BE2C (cell line): ENCODE measurements at regions not wholly inside any gene's neighbourhood (a gene's known extent, or its start where the extent isn't known, plus 50 kb on each side); places are given as distances from the start of the nearest gene placed in this dataset.

Source experiments
- DNase-seq: peaks from one replicate; pipeline ENCODE4 v3.0.0-alpha.2; 2020
- H3K27me3 ChIP-seq: fragments of 250-450 bp; sonication (Bioruptor Pico); 2 replicates; pipeline ENCODE4 v1.5.1; 2020; ENCODE audit warnings: mild to moderate bottlenecking
- H3K36me3 ChIP-seq: fragments of 250-450 bp; sonication (Bioruptor Pico); 2 replicates; pipeline ENCODE4 v1.5.1; 2020; ENCODE audit warnings: mild to moderate bottlenecking
- H3K4me1 ChIP-seq: fragments of 250-450 bp; sonication (Bioruptor Pico); 2 replicates; pipeline ENCODE4 v1.5.1; 2020
- H3K4me3 ChIP-seq: 2 replicates; pipeline ENCODE4 v1.5.1; 2011; ENCODE audit warnings: low read depth, low read length
- H3K9me3 ChIP-seq: fragments of 250-450 bp; sonication (Bioruptor Pico); 2 replicates; pipeline ENCODE4 v1.5.1; 2020
- TF ChIP-seq, protein P1 (sequence below): IDR thresholded peaks from 2 replicates; pipeline ENCODE4 v1.5.1; 2012; ENCODE audit warnings: mild to moderate bottlenecking, low read depth, low read length

DNA sequence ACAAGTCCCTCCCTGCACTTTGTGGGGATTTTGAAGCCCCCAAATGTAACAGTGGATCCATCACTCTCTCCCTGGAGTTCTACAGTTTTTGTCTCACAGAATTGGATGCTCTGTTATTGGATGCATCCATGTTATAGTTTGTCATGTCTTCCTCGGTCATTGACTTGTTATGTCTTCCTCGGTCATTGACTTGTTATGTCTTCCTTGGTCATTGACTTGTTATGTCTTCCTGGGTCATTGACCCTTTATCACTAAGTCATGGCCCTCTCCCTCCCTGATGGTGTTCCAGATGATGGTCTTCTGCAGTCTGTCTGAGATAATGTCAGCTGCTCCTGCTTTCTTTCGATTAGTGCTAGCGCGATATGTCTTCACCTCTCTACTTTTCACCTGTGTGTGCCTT, 981.5 kb downstream of the BRD1 start:
- no peaks in the 10 kb centered on the region; the same call in 1 of the 2 replicates for H3K9me3 ChIP-seq
- no peak for DNase-seq
- H3K4me3 ChIP-seq, result no peak overlapping the region
- no peaks in the 10 kb centered on the region for H3K4me1 ChIP-seq
- no peaks in the 10 kb centered on the region for H3K27me3 ChIP-seq
- no peaks in the 10 kb centered on the region for H3K36me3 ChIP-seq
- TF ChIP-seq, protein P1, sequence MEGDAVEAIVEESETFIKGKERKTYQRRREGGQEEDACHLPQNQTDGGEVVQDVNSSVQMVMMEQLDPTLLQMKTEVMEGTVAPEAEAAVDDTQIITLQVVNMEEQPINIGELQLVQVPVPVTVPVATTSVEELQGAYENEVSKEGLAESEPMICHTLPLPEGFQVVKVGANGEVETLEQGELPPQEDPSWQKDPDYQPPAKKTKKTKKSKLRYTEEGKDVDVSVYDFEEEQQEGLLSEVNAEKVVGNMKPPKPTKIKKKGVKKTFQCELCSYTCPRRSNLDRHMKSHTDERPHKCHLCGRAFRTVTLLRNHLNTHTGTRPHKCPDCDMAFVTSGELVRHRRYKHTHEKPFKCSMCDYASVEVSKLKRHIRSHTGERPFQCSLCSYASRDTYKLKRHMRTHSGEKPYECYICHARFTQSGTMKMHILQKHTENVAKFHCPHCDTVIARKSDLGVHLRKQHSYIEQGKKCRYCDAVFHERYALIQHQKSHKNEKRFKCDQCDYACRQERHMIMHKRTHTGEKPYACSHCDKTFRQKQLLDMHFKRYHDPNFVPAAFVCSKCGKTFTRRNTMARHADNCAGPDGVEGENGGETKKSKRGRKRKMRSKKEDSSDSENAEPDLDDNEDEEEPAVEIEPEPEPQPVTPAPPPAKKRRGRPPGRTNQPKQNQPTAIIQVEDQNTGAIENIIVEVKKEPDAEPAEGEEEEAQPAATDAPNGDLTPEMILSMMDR, result no peak

DNA sequence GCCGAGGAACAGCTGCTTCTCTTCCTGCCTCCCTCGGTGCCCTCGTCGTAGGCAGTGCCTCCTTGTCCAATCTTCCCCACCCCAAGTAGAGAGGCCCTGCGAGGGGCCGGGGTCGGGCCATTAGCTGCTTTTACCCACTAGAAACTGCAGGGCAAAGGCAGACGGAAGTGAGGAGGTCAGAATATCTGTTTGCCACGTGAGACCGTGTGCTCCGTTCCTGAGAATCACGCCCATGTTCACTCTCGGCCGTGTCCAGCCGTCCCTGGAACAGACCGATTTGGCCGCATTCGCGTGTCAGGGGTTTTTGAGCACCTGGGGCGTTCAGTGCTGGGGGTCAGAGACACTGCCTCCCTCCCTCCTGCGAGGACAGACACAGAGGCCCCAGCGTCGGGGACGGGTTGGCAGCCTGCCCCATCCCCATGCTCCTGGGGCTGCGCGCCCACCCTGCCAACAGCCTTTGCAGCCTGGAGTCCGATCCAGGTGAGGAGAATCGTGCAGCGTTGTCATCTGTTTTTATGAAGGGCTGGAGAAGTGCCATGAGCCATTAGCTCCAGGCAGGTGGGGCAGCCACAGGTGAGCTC, 982.2 kb downstream of the BRD1 start:
- Histone ChIP-seq H3K36me3 (no peaks in the 10 kb centered on the region), H3K9me3 (no peaks in the 10 kb centered on the region; the same call in 1 of the 2 replicates), H3K4me3 (no peak overlapping the region), H3K4me1 (no peaks in the 10 kb centered on the region), H3K27me3 (no peaks in the 10 kb centered on the region)
- DNase-seq, result no peak
- TF ChIP-seq, protein P1, result no peak

DNA sequence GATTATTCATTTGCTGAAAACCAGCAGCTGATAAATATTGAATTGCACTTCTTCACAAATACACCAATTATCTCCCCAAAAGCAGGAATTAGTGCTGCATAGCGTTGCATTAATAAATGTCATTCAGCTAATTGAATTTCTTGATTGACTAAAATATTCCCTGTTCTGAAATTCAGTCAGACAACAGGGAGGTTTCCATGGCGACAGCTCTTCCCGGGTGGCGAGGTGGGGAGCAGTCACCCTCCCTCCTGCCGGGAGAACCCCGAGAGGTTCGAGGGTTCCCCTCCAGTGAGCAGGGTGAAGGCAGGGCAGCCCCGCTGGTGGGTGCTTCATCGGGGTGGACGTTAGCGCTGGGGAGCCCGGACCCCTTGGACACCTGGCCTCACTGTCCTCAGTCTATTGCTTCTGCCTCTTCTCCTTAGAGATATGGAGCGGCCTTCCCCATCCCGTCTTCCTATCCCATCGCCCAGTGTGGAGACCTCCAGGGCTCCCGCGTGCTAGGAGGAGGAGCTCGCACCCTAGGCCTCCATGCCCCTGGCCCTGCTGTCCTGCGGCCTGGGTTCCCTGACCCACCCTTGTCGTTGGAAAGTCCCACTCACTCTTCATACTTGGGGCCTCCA, 983.5 kb downstream of the BRD1 start:
- DNase-seq, result no peak
- H3K4me1 ChIP-seq, result no peaks in the 10 kb centered on the region
- no peaks in the 10 kb centered on the region for H3K27me3 ChIP-seq
- H3K4me3 ChIP-seq, result no peak overlapping the region
- TF ChIP-seq, protein P1, result no peak
- no peaks in the 10 kb centered on the region for H3K36me3 ChIP-seq
- H3K9me3 ChIP-seq, result no peaks in the 10 kb centered on the region; the same call in 1 of the 2 replicates

DNA sequence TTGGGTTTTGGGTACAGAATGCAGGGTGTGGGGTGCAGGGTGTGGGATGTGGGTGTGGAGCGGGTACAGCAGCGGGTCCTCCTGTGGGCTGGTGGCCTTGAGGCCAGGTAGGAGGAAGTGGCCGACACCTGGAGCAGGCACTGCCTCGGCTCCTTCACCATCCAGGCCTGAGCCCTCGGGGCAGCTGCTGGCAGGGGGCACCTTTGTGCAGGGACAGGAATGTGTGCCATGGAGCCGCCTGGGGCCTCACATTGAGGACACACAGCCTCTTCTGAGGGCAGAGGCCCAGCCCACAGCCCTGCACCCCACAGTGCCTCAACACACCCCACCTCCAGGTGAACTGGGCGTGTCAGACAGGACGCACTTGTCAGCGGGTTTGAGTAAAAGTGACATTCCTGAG, 984.0 kb downstream of the BRD1 start:
- no peaks in the 10 kb centered on the region for H3K4me1 ChIP-seq
- H3K36me3 ChIP-seq, result no peaks in the 10 kb centered on the region
- H3K4me3 ChIP-seq, result no peak overlapping the region

DNA sequence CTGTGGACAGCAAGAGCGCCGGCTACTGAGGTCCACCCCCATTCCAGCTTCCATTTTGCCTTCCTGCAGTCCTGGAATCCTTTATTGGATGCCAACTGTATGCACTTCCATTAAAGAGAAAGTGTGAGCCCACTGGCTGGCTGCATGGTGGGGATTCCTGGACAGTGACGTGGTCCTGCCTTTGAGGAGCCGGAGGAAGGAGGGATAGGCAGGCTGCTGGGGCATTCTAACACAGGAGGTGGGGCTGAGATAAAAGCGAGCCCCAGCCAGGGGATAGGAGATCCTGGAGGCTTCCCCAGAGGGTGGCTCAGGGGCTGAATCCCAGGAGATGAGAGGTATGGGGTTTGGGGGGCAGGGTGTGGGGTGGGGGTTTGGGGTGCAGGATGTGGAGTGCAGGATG, 984.7 kb downstream of the BRD1 start:
- Histone ChIP-seq H3K4me3 (no peak overlapping the region), H3K9me3 (no peaks in the 10 kb centered on the region; the same call in 1 of the 2 replicates), H3K4me1 (no peaks in the 10 kb centered on the region), H3K36me3 (no peaks in the 10 kb centered on the region), H3K27me3 (no peaks in the 10 kb centered on the region)
- no peak for DNase-seq
- TF ChIP-seq, protein P1, result no peak

More for the DNA sequence above, 984.0 kb downstream of the BRD1 start:
- Histone ChIP-seq H3K9me3 (no peaks in the 10 kb centered on the region; the same call in 1 of the 2 replicates), H3K27me3 (no peaks in the 10 kb centered on the region)
- TF ChIP-seq, protein P1, result no peak
- no peak for DNase-seq

DNA sequence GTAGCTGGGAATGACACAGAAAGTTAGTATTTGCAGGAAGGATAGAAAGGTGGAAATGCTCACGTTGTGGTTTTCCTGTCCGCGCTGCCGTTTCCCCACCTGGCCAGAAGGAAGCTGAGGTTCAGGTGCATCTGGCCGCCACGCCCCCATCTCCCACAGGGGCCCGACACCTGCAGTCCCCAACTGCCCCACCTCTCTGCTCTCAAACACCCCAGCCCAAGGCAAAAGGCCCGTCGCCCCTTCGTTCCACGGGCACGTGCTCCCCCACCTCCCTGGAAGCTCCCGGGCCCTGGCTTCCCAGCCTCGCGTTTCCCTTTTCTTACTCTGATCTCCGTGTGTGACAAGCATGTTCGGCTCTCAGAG, 985.1 kb downstream of the BRD1 start:
- DNase-seq, result no peak
- Histone ChIP-seq H3K4me1 (no peaks in the 10 kb centered on the region), H3K9me3 (no peaks in the 10 kb centered on the region; the same call in 1 of the 2 replicates), H3K36me3 (no peaks in the 10 kb centered on the region), H3K27me3 (no peaks in the 10 kb centered on the region), H3K4me3 (no peak overlapping the region)
- TF ChIP-seq, protein P1, result no peak
